Ascending aorta (tissue), 2 donors: ENCODE measurements at regions not wholly inside any gene's neighbourhood (a gene's known extent, or its start where the extent isn't known, plus 50 kb on each side); places are given as distances from the start of the nearest gene placed in this dataset.

Experiments
- DNase-seq, 2 donors: peaks; one replicate each; pipeline ENCODE4 v3.0.0-alpha.2; 2019; ENCODE audit warnings: low spot score in 2 of 2
- H3K27ac ChIP-seq, 2 donors: fragments of 200-600 bp; sonication (generic); one replicate each; pipeline ENCODE4 v1.5.1; 2016 to 2017; ENCODE audit warnings: mild to moderate bottlenecking in 1 of 2
- H3K27me3 ChIP-seq: fragments of 200-600 bp; sonication (generic); one replicate; pipeline ENCODE4 v1.5.1; 2017
- H3K36me3 ChIP-seq, 2 donors: fragments of 200-600 bp; sonication (generic); one replicate each; pipeline ENCODE4 v1.5.1; 2016
- H3K4me1 ChIP-seq, 2 donors: fragments of 200-600 bp; sonication (generic); one replicate each; pipeline ENCODE4 v1.5.1; 2016 to 2017; ENCODE audit warnings: mild to moderate bottlenecking in 1 of 2
- H3K4me3 ChIP-seq, 2 donors: fragments of 200-600 bp; sonication (generic); one replicate each; pipeline ENCODE4 v1.5.1; 2016 to 2017; ENCODE audit warnings: mild to moderate bottlenecking in 1 of 2
- H3K9me3 ChIP-seq, 2 donors: fragments of 200-600 bp; sonication (generic); one replicate each; pipeline ENCODE4 v1.5.1; 2016
- intact Hi-C: fragments of 100-400 bp; cut with DNase I; formaldehyde crosslinking; loops from one replicate; pipeline ENCODE4 v1.15.1; 2023
- TF ChIP-seq, protein P1 (sequence below), 3 experiments: fragments of 200-600 bp in 2 of 3; fragments of 450-650 bp in 1 of 3; sonication (generic) in 2 of 3; IDR thresholded peaks; one replicate each; pipeline ENCODE4 v1.5.1; 2016 to 2019; ENCODE audit warnings: antibody characterized with exemption in 3 of 3, mild to moderate bottlenecking in 1 of 3, moderate library complexity in 1 of 3

DNA sequence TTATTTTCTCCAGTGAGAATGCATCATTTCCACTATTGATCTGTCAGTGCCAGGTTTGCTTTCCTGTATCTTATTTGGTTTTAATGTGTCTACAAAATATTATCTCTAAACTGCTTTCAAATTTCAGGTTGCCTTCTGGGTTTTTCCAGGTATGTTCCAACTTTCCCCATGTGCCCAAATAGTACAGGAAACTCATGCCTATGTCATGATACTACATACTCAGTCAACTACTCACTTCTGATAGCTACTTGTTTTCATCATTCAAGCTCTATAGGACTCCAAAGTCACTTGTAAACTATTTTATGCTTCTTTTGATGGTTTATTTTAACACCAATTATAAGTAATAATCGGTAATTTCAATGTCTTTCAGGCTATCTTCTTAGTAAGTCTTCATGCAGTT lies 134.8 kb upstream of the TTC14 start:
- intact Hi-C loops = no loop called here
- Histone ChIP-seq H3K27ac (no peak overlapping the region), H3K4me1 (no peaks in the 10 kb centered on the region), H3K9me3 (no peaks in the 10 kb centered on the region), H3K36me3 (no peaks in the 10 kb centered on the region), H3K4me3 (no peak overlapping the region), H3K27me3 (no peaks in the 10 kb centered on the region)
- DNase-seq = no peak
- TF ChIP-seq, protein P1, sequence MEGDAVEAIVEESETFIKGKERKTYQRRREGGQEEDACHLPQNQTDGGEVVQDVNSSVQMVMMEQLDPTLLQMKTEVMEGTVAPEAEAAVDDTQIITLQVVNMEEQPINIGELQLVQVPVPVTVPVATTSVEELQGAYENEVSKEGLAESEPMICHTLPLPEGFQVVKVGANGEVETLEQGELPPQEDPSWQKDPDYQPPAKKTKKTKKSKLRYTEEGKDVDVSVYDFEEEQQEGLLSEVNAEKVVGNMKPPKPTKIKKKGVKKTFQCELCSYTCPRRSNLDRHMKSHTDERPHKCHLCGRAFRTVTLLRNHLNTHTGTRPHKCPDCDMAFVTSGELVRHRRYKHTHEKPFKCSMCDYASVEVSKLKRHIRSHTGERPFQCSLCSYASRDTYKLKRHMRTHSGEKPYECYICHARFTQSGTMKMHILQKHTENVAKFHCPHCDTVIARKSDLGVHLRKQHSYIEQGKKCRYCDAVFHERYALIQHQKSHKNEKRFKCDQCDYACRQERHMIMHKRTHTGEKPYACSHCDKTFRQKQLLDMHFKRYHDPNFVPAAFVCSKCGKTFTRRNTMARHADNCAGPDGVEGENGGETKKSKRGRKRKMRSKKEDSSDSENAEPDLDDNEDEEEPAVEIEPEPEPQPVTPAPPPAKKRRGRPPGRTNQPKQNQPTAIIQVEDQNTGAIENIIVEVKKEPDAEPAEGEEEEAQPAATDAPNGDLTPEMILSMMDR (IDR thresholded peaks at IDR 0.05) = no peak

DNA sequence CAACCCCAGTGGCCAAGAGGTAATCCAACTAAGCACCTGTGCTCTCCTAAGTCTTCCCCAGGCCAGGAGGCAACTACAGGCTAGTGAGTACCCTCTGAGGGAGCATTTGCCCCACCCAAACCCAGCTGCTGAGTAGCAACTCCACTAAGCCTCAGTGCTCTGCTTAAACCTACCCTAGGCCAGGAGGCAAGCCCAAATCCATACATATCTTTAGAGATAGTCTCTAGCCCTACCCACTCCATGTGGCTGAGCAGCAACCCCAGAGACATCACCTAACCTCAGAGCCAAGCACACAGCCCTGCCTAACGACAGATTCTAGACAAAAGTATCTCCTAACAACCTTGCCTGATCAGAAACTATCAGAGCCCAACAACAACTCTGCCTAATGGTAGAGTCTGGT lies 132.8 kb upstream of the TTC14 start:
- Histone ChIP-seq H3K9me3 (no peaks in the 10 kb centered on the region), H3K36me3 (no peaks in the 10 kb centered on the region), H3K4me3 (no peak overlapping the region), H3K27ac (no peak overlapping the region), H3K4me1 (no peaks in the 10 kb centered on the region), H3K27me3 (no peaks in the 10 kb centered on the region)
- intact Hi-C loops = no loop called here
- DNase-seq = no peak
- TF ChIP-seq, protein P1 (IDR thresholded peaks at IDR 0.05) = no peak

DNA sequence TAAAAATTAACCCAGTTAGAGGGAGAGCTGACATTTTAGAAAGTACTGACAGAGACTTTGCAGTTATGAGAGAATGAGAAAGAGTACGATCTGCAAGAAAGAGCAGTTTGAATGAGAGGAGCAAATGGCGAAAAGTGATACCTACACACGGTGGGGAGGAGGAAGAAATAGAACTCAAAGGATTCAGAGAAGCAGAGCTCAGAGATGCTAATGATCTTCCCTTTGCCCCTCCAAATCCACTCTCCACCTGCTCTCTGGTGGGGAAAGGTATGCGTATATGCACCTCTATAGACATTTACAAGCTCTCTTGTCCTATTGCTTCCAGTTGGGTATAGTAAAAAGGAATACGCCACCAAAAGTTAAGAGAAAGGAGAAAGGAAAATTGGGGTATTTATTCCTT lies 123.3 kb upstream of the TTC14 start:
- TF ChIP-seq, protein P1 (IDR thresholded peaks at IDR 0.05) = no peak
- intact Hi-C loops = no loop called here
- DNase-seq = no peak
- Histone ChIP-seq H3K4me3 (no peak overlapping the region), H3K36me3 (no peaks in the 10 kb centered on the region), H3K9me3 (no peaks in the 10 kb centered on the region), H3K27ac (no peak overlapping the region), H3K27me3 (no peaks in the 10 kb centered on the region), H3K4me1 (no peaks in the 10 kb centered on the region)

DNA sequence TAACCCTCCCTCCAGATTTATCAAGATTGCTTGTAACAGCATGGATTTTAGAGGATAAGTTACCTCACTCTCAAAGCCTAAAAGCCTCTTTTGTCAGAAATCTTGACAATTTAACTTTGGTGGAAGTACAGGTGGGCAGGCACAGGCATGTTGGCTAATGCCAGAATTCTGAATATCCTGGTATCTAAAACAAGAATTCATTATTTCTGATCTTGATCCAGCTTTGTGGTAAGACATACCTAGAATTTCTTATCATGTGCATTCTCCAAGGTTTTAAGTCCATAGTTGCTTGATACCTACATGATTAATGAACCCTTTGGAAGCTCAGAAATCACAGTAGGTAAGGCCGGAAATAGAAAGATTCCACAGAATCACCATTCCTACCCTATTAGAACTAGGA lies 109.9 kb upstream of the TTC14 start:
- Histone ChIP-seq H3K27me3 (no peaks in the 10 kb centered on the region), H3K9me3 (no peaks in the 10 kb centered on the region), H3K27ac (no peak overlapping the region), H3K36me3 (no peaks in the 10 kb centered on the region), H3K4me3 (no peak overlapping the region), H3K4me1 (no peaks in the 10 kb centered on the region)
- intact Hi-C loops = no loop called here
- TF ChIP-seq, protein P1 (IDR thresholded peaks at IDR 0.05) = no peak
- DNase-seq = no peak

DNA sequence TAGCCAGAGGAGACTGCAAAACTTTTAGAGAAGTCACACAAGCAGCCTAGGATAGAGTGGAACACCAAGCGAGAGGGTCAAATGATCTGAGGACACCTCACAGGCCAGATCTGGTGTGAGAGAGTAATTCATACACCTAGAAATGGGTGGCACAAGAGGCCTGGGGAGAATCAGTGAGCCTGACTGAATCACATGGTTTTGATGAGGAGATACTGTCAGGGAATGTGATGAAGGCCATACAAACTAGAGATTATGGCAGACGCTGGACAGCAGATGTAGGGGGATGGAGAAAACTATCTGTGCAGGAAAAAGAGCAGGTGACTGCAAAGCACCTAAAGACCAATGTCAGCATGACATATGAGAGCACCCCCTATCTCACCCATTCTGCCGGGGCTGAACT lies 105.0 kb upstream of the TTC14 start:
- no peak for DNase-seq
- TF ChIP-seq, protein P1 (IDR thresholded peaks at IDR 0.05) = no peak
- H3K36me3 ChIP-seq = no peaks in the 10 kb centered on the region
- intact Hi-C loops = no loop called here
- H3K27me3 ChIP-seq = no peaks in the 10 kb centered on the region
- no peak overlapping the region for H3K4me3 ChIP-seq
- no peak overlapping the region for H3K27ac ChIP-seq
- peaks cover 0 to 17% of the 10 kb centered on the region in 2 donors for H3K9me3 ChIP-seq
- H3K4me1 ChIP-seq = no peaks in the 10 kb centered on the region

DNA sequence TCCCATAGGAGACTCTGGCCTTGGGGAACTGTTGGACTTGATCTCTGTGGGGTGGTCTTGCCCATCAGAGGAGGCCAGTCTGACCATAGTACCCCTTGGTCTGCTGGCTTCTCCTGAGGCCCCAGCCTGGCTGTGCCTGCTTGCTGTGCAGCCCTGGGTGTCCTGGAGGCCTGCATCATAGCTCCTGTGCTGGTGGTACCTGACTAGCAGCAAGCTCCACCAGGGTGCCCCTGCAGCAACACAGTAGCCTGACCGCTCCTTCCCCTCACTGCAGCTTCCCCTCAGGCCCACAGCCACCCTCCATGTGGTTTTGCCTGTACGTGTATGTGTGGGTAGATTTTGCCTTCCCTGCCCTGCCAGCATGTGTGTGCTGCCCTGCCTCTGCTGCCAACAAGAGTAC lies 85.6 kb upstream of the TTC14 start:
- peak in 1 of 2 donors; percentile 42 for DNase-seq
- Histone ChIP-seq H3K9me3 (no peaks in the 10 kb centered on the region), H3K27me3 (no peaks in the 10 kb centered on the region), H3K36me3 (no peaks in the 10 kb centered on the region), H3K27ac (no peak overlapping the region), H3K4me1 (no peaks in the 10 kb centered on the region), H3K4me3 (no peak overlapping the region)
- TF ChIP-seq, protein P1 (IDR thresholded peaks at IDR 0.05) = no peak
- intact Hi-C loops = no loop called here
